Activated T-cell treated with anti-CD3 and anti-CD28 coated beads, Interleukin-2, amount 50 U/mL, for 4 hours (primary cell): ENCODE measurements at regions not wholly inside any gene's neighbourhood (a gene's known extent, or its start where the extent isn't known, plus 50 kb on each side); places are given as distances from the start of the nearest gene placed in this dataset.

Experiments used
- ATAC-seq, 2 donors: fragments of 200-7000 bp; cut with Tn5 transposase; one replicate each; pipeline ENCODE4 v1.10.0; 2021
- DNase-seq: peaks from one replicate; pipeline ENCODE4 v3.0.0-alpha.2; 2020
- H3K27me3 Mint-ChIP-seq: one replicate; pipeline ENCODE4 v1.8.0; 2021; ENCODE audit warnings: low read depth, mixed read lengths
- H3K36me3 Mint-ChIP-seq: one replicate; pipeline ENCODE4 v1.8.0; 2022; ENCODE audit warnings: mixed read lengths; ENCODE audit not compliant: insufficient read depth
- H3K4me1 Mint-ChIP-seq: one replicate; pipeline ENCODE4 v1.8.0; 2021; ENCODE audit warnings: low read depth, mixed read lengths
- H3K4me3 Mint-ChIP-seq: one replicate; pipeline ENCODE4 v1.8.0; 2021; ENCODE audit warnings: mild to moderate bottlenecking, moderate library complexity, mixed read lengths
- H3K9me3 Mint-ChIP-seq: one replicate; pipeline ENCODE4 v1.8.0; 2021; ENCODE audit warnings: mixed read lengths

DNA sequence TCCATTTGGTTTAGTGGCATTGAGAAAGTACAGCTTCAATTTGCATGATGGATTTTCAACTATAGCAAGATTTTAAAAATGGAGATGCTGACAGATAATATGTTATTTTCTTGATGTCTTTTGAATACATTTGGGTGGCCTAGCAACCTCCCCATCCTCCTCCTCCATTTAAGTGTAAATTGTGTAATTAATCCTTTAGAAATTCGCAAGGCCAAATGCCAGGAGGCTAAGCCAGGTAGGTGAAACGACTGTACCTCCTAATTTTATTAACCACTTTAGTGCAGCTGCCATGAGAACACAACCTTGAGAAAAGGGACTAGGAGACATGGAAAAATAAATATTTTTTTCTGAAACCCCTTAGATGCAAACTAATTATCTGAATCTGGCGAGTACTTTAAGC, 248.8 kb downstream of the MRPS30 start:
- no peak for ATAC-seq
- DNase-seq: no peak
- Mint-ChIP-seq H3K4me3 (no peak overlapping the region), H3K4me1 (no peaks in the 10 kb centered on the region), H3K9me3 (no peaks in the 10 kb centered on the region), H3K36me3 (no peaks in the 10 kb centered on the region), H3K27me3 (no peaks in the 10 kb centered on the region)

DNA sequence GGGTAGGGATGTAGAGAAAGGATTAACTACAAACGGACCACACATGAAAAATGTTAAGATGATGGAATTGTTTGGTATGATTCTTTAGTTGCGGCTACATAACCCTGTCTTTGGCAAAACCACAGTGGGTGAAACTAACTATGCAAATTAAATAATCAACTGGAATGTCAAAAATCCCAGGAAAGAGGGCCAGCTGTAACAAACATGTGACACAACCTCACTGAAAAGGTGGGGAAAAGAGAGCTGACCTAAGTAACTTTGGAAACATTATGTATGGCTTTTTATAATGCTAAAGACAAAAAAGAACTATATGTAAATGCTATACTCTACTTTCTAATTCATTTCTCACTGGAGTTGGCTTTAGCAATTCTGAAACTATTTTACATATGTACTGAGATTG, 252.0 kb downstream of the MRPS30 start:
- H3K27me3 Mint-ChIP-seq: no peaks in the 10 kb centered on the region
- no peak for ATAC-seq
- H3K9me3 Mint-ChIP-seq: peaks cover 5% of the 10 kb centered on the region
- H3K4me3 Mint-ChIP-seq: no peak overlapping the region
- DNase-seq: no peak
- no peaks in the 10 kb centered on the region for H3K4me1 Mint-ChIP-seq
- H3K36me3 Mint-ChIP-seq: no peaks in the 10 kb centered on the region

DNA sequence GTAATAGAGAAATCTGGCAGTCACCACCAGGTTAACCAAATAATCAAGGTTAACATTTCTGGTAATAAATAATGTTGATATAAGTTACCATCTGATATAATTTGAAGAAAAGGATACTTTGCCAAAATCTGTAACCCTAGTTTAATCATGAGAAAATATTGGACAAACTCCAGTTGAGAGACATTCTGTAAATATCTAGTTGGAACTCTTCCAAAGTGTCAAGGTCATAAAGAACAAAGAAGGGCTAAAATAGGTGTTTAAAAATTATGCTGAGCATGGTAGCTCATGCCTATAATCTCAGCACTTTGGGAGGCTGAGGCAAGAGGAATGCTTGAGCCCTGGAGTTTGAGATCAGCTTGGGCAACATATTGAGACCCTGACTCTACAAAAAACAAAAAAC, 253.3 kb downstream of the MRPS30 start:
- DNase-seq: no peak
- Mint-ChIP-seq H3K9me3 (peaks cover 5% of the 10 kb centered on the region), H3K27me3 (no peaks in the 10 kb centered on the region), H3K4me3 (no peak overlapping the region), H3K36me3 (no peaks in the 10 kb centered on the region), H3K4me1 (no peaks in the 10 kb centered on the region)
- no peak for ATAC-seq

DNA sequence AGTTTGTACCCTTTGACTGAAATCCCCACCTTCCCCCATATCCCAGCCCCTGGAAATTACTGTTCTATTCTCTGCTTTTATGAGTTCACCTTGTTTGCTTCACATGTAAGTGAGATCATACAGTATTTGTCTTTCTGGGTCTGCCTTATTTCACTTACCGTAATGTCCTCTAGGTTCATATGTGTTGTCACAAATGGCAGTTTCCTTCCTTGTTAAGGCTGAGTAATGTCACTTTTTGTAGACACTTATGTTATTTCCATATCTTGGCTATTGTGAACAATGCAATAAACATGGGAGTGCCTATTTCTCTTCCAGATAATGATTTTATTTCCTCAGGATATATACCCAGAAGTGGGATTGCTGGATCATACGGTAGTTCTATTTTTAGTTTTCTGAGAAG, 272.3 kb downstream of the MRPS30 start:
- H3K4me3 Mint-ChIP-seq: no peak overlapping the region
- ATAC-seq (no peak), DNase-seq (no peak)
- H3K27me3 Mint-ChIP-seq: no peaks in the 10 kb centered on the region
- peaks cover 14% of the 10 kb centered on the region for H3K9me3 Mint-ChIP-seq
- H3K36me3 Mint-ChIP-seq: no peaks in the 10 kb centered on the region
- no peaks in the 10 kb centered on the region for H3K4me1 Mint-ChIP-seq

DNA sequence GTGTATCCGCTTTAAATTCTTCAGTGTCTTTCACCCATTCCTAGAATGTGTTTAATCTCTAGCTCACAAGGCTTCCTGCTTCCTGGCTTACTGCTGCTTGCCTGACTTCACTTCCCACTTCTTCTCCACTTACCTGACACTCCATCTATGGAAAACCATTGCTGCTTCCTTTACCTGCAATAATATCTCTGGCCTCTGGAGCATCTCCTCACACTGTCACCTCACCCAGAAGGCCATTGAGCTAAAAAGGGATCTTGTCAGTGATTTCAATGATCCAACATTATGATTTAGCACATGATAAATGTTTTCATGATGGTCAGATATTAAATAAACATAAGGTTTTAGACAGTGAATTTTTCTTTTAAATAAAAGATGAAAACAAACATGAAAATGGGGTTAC, 281.1 kb downstream of the MRPS30 start:
- no peak overlapping the region for H3K4me3 Mint-ChIP-seq
- H3K4me1 Mint-ChIP-seq: no peaks in the 10 kb centered on the region
- peaks cover 8% of the 10 kb centered on the region for H3K9me3 Mint-ChIP-seq
- ATAC-seq (no peak), DNase-seq (no peak)
- H3K36me3 Mint-ChIP-seq: no peaks in the 10 kb centered on the region
- H3K27me3 Mint-ChIP-seq: no peaks in the 10 kb centered on the region

DNA sequence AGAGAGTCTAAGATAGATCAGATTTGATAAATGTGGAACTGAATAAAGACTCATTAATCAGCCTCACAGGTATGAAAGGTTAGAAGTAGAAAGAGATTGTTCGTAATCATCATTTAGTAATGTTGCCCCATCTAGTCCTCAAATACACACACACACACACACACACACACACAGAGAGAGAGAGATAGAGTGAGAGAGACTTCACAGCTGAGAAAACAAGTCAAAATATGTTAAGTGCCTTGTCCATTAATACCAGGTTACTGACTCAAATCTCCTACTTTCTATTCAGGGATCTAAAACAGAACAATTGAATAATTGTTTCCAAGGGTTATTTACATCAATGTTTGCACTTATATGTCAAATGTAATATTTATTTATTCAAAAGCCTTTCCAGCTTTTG, 284.6 kb downstream of the MRPS30 start:
- Mint-ChIP-seq H3K4me1 (no peaks in the 10 kb centered on the region), H3K36me3 (no peaks in the 10 kb centered on the region), H3K9me3 (peaks cover 6% of the 10 kb centered on the region), H3K4me3 (no peak overlapping the region), H3K27me3 (no peaks in the 10 kb centered on the region)
- no peak for ATAC-seq
- no peak for DNase-seq

DNA sequence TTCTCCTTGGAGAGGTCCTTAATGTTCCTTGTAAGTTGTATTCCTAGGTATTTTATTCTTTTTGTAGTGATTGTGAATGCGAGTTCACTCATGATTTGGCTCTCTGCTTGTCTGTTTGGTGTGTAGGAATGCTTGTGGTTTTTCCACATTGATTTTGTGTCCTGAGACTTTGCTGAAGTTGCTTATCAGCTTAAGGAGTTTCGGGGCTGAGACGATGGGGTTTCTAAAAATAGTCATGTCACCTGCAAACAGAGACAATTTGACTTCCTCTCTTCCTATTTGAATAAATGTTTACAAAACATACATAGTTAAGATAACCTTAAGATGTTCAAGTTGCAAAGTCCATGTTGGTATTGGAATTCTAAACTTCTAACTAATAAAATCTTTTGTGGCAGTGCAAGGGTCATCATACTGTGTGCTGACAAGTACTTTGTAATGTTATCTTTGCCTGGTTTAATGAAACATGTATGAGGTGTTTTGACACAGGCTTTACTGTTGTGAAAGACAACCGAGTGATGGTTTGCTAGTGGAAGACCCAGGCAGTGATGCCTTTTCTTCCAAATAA, 286.2 kb downstream of the MRPS30 start:
- no peak overlapping the region for H3K4me3 Mint-ChIP-seq
- DNase-seq (no peak), ATAC-seq (no peak)
- H3K4me1 Mint-ChIP-seq: no peaks in the 10 kb centered on the region
- H3K27me3 Mint-ChIP-seq: no peaks in the 10 kb centered on the region
- peaks cover 6% of the 10 kb centered on the region for H3K9me3 Mint-ChIP-seq
- H3K36me3 Mint-ChIP-seq: no peaks in the 10 kb centered on the region

DNA sequence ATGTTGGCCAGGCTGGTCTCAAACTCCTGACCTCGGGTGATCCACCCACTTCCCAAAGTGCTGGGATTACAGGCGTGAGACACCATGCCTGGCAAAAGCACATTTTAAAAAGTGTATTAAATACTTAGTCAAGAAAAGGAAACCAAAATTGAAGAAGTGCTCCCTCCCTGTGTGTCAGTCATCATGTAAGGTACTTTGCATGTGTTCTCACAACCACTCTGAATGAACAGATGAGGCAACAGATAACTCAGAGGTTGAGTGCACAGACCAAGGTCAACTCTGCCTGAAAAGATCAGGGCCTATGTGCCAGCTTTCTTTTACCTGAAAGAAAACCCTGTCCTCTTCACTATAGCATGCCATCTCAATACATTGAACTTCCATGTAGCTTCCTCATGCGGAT, 289.7 kb downstream of the MRPS30 start:
- Mint-ChIP-seq H3K27me3 (no peaks in the 10 kb centered on the region), H3K9me3 (peaks cover 12% of the 10 kb centered on the region), H3K4me1 (no peaks in the 10 kb centered on the region), H3K36me3 (no peaks in the 10 kb centered on the region), H3K4me3 (no peak overlapping the region)
- DNase-seq (no peak), ATAC-seq (no peak)

DNA sequence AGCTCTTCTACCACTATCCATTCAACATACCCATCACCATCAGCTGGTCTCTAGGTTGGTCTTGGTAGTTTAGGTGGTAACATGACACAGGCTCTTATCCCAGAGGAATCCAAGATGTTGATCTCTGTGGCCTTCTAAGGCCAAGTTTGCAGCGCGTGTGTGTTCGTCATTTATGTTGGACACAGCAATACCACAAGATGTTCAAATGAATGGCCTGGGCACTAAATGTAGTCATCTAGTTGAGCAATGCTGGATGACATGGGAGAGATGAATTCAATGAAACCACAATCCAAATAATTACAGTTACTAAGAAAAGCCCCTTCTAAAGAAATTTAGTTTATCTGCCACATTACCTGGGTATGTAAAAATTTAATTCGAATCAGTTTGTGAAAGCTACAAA, 292.4 kb downstream of the MRPS30 start:
- peaks cover 9% of the 10 kb centered on the region for H3K9me3 Mint-ChIP-seq
- no peak for ATAC-seq
- H3K4me1 Mint-ChIP-seq: no peaks in the 10 kb centered on the region
- H3K4me3 Mint-ChIP-seq: no peak overlapping the region
- no peaks in the 10 kb centered on the region for H3K36me3 Mint-ChIP-seq
- no peak for DNase-seq
- H3K27me3 Mint-ChIP-seq: no peaks in the 10 kb centered on the region

DNA sequence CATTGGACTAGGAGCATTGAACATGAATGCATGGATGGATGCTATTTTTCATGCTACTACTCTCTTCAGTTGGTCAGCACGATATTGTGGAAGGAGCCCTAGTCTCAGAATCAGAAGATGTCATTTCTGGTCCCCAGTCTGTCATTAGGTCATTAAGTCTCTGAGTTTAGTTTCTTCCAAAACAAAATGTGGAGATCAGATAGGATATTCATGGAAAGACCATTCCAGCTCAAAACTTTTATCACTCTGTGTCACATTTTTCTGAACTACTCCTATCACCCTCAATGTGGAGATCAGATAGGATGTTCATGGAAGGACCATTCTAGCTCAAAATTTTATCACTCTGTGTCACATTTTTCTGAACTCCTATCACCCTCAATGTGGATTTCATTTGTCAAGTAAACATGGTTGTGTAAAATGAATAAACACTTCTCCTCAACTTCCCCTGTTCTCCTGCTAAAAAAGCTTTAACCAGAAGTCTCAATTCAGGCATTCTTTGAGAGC, 296.8 kb downstream of the MRPS30 start:
- Mint-ChIP-seq H3K9me3 (peaks cover 8% of the 10 kb centered on the region), H3K36me3 (no peaks in the 10 kb centered on the region), H3K4me3 (no peak overlapping the region), H3K27me3 (no peaks in the 10 kb centered on the region), H3K4me1 (no peaks in the 10 kb centered on the region)
- no peak for DNase-seq
- ATAC-seq: no peak

DNA sequence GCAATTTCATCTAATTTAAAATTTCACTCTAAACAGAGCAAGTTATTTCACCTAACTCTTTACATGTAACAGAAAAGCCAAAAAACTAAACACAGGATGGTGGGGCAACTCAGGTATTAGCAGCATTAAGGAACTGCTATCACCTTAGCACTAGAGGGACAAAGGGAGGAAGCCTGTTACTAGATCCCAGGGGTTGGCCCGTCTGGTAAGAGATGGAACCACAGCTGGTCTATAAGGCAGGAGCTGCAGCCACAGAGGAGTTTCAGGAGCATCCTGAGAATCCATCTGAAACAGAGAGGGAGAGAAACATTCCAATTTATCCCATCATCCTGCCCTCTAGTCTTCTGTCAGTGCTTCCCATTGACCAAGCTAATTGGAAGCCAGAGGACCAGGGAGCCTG, 300.3 kb downstream of the MRPS30 start:
- Mint-ChIP-seq H3K27me3 (no peaks in the 10 kb centered on the region), H3K9me3 (no peaks in the 10 kb centered on the region), H3K36me3 (no peaks in the 10 kb centered on the region), H3K4me1 (no peaks in the 10 kb centered on the region), H3K4me3 (no peak overlapping the region)
- ATAC-seq (no peak), DNase-seq (no peak)

DNA sequence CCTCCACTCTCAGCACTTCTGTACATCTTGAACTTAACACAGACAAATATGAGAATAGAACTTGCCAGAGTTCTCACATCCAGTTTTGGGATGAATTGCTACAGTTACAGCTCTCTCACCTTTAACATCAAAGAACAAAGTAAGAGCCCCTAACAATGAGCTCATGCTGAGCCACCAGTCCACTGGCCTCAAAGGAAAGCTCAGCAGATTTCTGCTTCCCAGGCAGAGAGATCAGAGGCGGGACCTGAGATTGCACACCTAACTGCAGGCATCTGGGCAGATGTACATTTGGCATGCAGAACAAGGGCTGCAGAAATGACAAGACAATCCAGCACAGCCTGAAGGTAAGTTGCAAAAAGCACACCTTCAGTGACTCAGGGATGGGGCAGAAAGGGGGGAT, 300.9 kb downstream of the MRPS30 start:
- DNase-seq (no peak), ATAC-seq (no peak)
- Mint-ChIP-seq H3K4me3 (no peak overlapping the region), H3K36me3 (no peaks in the 10 kb centered on the region), H3K4me1 (no peaks in the 10 kb centered on the region), H3K9me3 (peaks cover 4% of the 10 kb centered on the region), H3K27me3 (no peaks in the 10 kb centered on the region)

DNA sequence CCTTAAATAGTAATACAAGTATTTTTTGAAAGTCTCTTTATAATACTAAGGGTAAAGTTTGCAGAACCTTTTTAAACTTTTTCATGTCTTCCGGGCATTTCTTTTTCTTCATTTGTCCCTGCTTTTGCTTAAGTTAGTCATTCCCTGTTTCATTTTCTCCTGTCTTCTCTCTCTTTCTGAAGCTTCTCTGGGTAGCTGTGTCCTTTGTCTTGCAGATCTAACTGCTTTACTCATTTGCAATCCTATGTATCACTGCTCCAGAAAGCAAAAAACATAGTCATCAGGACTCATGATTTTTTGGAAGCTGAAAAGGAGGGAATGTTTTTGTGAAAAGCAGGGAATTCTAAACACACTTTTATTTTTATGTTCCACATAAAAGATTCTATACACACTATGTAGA, 301.7 kb downstream of the MRPS30 start:
- Mint-ChIP-seq H3K4me1 (no peaks in the 10 kb centered on the region), H3K36me3 (no peaks in the 10 kb centered on the region), H3K4me3 (no peak overlapping the region), H3K9me3 (peaks cover 8% of the 10 kb centered on the region), H3K27me3 (no peaks in the 10 kb centered on the region)
- ATAC-seq (no peak), DNase-seq (no peak)

DNA sequence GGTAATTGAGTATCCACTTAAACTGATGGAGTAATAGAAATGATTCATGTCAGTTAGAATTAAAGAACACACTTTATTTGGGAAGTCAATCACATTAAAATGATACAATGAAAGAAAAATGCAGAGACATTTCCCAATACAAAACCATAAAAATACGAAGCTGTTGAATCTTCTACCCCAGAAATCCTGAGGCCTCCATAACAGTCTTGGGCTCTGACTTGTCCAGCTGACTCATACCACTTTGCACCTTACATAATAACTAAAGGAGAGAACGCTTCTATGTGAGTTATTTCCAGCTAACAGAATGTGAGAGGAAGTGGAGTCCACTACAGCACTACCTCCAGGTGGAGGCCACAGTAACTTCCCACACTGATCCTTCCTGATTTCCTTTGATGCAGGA, 305.0 kb downstream of the MRPS30 start:
- DNase-seq: no peak
- Mint-ChIP-seq H3K27me3 (no peaks in the 10 kb centered on the region), H3K4me1 (no peaks in the 10 kb centered on the region), H3K9me3 (peaks cover 16% of the 10 kb centered on the region), H3K4me3 (no peak overlapping the region), H3K36me3 (no peaks in the 10 kb centered on the region)
- no peak for ATAC-seq

DNA sequence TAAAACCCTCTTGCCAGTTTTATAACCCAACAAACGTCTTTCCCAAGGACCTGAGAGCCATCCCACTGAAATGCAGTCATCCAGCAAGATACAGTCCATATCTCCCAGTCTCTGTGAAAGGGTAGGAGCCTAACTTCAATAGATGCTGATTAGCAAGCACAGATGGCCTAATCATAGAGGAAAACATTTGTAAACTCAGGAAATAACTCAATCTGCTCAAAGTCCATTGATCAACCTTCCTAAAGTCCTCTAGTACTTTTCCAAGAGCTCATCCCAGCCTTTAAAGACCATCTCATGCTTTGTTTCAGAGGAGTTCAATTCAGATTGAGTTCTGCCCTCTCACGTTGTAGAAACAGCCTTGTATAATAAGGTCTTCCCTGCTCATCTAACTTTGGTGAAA, 324.2 kb downstream of the MRPS30 start:
- Mint-ChIP-seq H3K9me3 (peaks cover 6% of the 10 kb centered on the region), H3K27me3 (no peaks in the 10 kb centered on the region), H3K36me3 (no peaks in the 10 kb centered on the region), H3K4me1 (no peaks in the 10 kb centered on the region), H3K4me3 (no peak overlapping the region)
- no peak for ATAC-seq
- DNase-seq: no peak

DNA sequence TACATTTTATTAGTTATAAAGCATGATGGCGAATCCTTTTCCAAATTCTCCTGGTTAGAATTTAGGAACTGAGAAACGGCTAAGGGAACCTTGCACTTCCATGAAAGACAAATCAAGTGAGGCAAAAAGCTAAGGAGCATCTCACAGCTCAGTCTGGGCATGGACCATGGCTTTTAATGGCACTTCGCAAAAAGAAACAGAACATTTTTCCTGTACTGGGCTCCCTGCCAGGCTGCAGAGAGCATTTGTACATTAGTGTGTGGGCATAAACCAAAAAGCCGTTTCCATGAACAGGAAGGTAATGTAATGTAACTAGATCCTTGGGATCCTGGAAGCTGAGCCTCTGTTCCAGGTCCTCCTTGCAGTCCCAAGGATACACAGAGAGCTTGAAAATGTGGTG, 354.2 kb downstream of the MRPS30 start:
- Mint-ChIP-seq H3K4me3 (no peak overlapping the region), H3K4me1 (no peaks in the 10 kb centered on the region), H3K9me3 (peaks cover 15% of the 10 kb centered on the region), H3K27me3 (no peaks in the 10 kb centered on the region), H3K36me3 (no peaks in the 10 kb centered on the region)
- DNase-seq (no peak), ATAC-seq (no peak)
